Bronchial epithelial cell (primary cell): ENCODE measurements at regions not wholly inside any gene's neighbourhood (a gene's known extent, or its start where the extent isn't known, plus 50 kb on each side); places are given as distances from the start of the nearest gene placed in this dataset.

Source experiments
- DNase-seq: peaks from one replicate; pipeline ENCODE4 v3.0.0-alpha.2; 2010; ENCODE audit warnings: low read depth
- FAIRE-seq: peaks from 2 replicates; lab custom pipeline; 2011; peaks lifted over from hg19 to GRCh38; lab: Jason Lieb, UNC
- H3K27me3 ChIP-seq: 2 replicates; pipeline ENCODE4 v1.5.1; 2011; ENCODE audit warnings: low read length; ENCODE audit not compliant: control insufficient read depth, insufficient read depth
- H3K36me3 ChIP-seq: 2 replicates; pipeline ENCODE4 v1.5.1; 2011; ENCODE audit warnings: low read length; ENCODE audit not compliant: control insufficient read depth, insufficient read depth
- H3K4me3 ChIP-seq: 2 replicates; pipeline ENCODE4 v1.5.1; 2011; ENCODE audit warnings: mild to moderate bottlenecking, low read depth, low read length, control low read depth
- CTCF ChIP-seq: IDR thresholded peaks from 2 replicates; pipeline ENCODE4 v1.5.1; 2011; ENCODE audit warnings: mild to moderate bottlenecking, moderate library complexity, low read length, control low read depth, inconsistent platforms; ENCODE audit not compliant: insufficient read depth, severe bottlenecking

GRCh38 chr20:24211972-24212371, 223.4 kb upstream of the GGTLC1 start:
- FAIRE-seq: no peak
- TF ChIP-seq CTCF: no peak
- H3K27me3 ChIP-seq: no peaks in the 10 kb centered on the region
- H3K4me3 ChIP-seq: no peak overlapping the region
- no peaks in the 10 kb centered on the region for H3K36me3 ChIP-seq
- DNase-seq: no peak

- DNase-seq (no peak), FAIRE-seq (no peak)
- Histone ChIP-seq H3K27me3 (no peaks in the 10 kb centered on the region), H3K36me3 (no peaks in the 10 kb centered on the region), H3K4me3 (no peak overlapping the region)
- no peak for TF ChIP-seq CTCF
These were observed 221.8 kb upstream of the GGTLC1 start for GRCh38 chr20:24210356-24210755.

- Histone ChIP-seq H3K27me3 (no peaks in the 10 kb centered on the region), H3K36me3 (no peaks in the 10 kb centered on the region), H3K4me3 (no peak overlapping the region)
- DNase-seq (no peak), FAIRE-seq (no peak)
- no peak for TF ChIP-seq CTCF
These were observed 220.1 kb upstream of the GGTLC1 start for GRCh38 chr20:24208652-24209051.

GRCh38 chr20:24207803-24208300, 219.3 kb upstream of the GGTLC1 start:
- peak; percentile 95 for FAIRE-seq
- H3K27me3 ChIP-seq: no peaks in the 10 kb centered on the region
- no peak for TF ChIP-seq CTCF
- H3K4me3 ChIP-seq: no peak overlapping the region
- no peak for DNase-seq
- no peaks in the 10 kb centered on the region for H3K36me3 ChIP-seq

- Histone ChIP-seq H3K4me3 (no peak overlapping the region), H3K36me3 (no peaks in the 10 kb centered on the region), H3K27me3 (no peaks in the 10 kb centered on the region)
- DNase-seq (peak; percentile 12), FAIRE-seq (no peak)
- no peak for TF ChIP-seq CTCF
These were observed 218.4 kb upstream of the GGTLC1 start for GRCh38 chr20:24206995-24207394.

GRCh38 chr20:24203526-24204183, 215.1 kb upstream of the GGTLC1 start:
- no peaks in the 10 kb centered on the region for H3K36me3 ChIP-seq
- DNase-seq: no peak
- no peaks in the 10 kb centered on the region for H3K27me3 ChIP-seq
- no peak for TF ChIP-seq CTCF
- H3K4me3 ChIP-seq: no peak overlapping the region
- no peak for FAIRE-seq
